Thymus (tissue), 11 donors: ENCODE measurements at regions not wholly inside any gene's neighbourhood (a gene's known extent, or its start where the extent isn't known, plus 50 kb on each side); places are given as distances from the start of the nearest gene placed in this dataset.

Experiments
- DNase-seq, 9 donors: peaks; one replicate each; pipeline ENCODE4 v3.0.0-alpha.2; 2013; ENCODE audit warnings: low spot score in 9 of 9, low read depth in 6 of 9, missing footprints in 1 of 9
- H3K27ac ChIP-seq, 2 donors: one replicate each; pipeline ENCODE4 v1.5.1; 2013; ENCODE audit warnings: control low read depth in 1 of 2, low read depth in 1 of 2, low read length in 1 of 2, mild to moderate bottlenecking in 1 of 2, moderate library complexity in 1 of 2
- H3K27me3 ChIP-seq, 2 donors: one replicate each; pipeline ENCODE4 v1.5.1; 2013; ENCODE audit warnings: low read length in 1 of 2; ENCODE audit not compliant: control insufficient read depth in 2 of 2, insufficient read depth in 1 of 2
- H3K36me3 ChIP-seq, 2 donors: one replicate each; pipeline ENCODE4 v1.5.1; 2013; ENCODE audit warnings: low read length in 1 of 2, mild to moderate bottlenecking in 1 of 2, moderate library complexity in 1 of 2; ENCODE audit not compliant: control insufficient read depth in 2 of 2, insufficient read depth in 2 of 2
- H3K4me1 ChIP-seq, 2 donors: one replicate each; pipeline ENCODE4 v1.5.1; 2013; ENCODE audit warnings: low read length in 2 of 2; ENCODE audit not compliant: control insufficient read depth in 2 of 2, insufficient read depth in 2 of 2
- H3K4me3 ChIP-seq, 2 donors: one replicate each; pipeline ENCODE4 v1.5.1; 2013; ENCODE audit warnings: low read length in 2 of 2, control low read depth in 1 of 2, mild to moderate bottlenecking in 1 of 2
- H3K9me3 ChIP-seq, 2 donors: one replicate each; pipeline ENCODE4 v1.5.1; 2013; ENCODE audit warnings: low read length in 1 of 2, mild to moderate bottlenecking in 1 of 2; ENCODE audit not compliant: control insufficient read depth in 2 of 2, insufficient read depth in 1 of 2
- WGBS: extraction: QIAGEN DNeasy Blood & Tissue Kit; methylation state at CpG from one replicate; pipeline ENCODE4 v1.1.7; 2013; 5-methylcytosine and 5-hydroxymethylcytosine counted together
- donor health status: healthy.

DNA sequence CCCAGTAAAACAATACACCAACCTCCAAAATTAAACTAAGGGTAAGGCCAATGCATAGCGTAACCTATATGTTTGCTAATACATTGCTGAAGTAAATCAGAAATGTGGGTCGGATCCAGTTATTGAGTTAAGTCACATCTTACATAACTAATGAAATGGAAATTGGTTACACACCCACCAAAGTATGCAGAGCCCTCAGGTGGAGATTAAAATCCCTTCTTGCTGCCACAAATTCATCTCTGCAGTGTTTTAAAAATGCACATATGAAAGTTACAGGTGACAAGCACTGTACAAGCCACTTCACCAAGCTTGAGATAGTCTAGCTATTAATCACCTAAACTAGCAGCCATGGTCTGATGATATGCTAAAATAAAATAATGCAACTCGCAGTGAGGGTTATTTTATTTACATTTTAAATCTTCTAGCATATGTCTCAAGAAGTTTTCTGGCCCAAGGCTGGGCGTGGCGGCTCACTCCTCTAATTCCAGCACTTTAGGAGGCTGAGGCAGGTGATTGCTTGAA, 130.6 kb downstream of the AQP9 start:
- Histone ChIP-seq H3K4me1 (peaks cover 11 to 24% of the 10 kb centered on the region in 2 donors), H3K27ac (no peak overlapping the region), H3K36me3 (no peaks in the 10 kb centered on the region), H3K27me3 (no peaks in the 10 kb centered on the region), H3K9me3 (peaks cover 0 to 12% of the 10 kb centered on the region in 2 donors), H3K4me3 (no peak overlapping the region)
- 97% methylated on average over 5 of the region's 5 CpGs for WGBS
- no peak for DNase-seq

- WGBS: 78% methylated on average over 10 of the region's 10 CpGs
- Histone ChIP-seq H3K4me3 (no peak overlapping the region), H3K4me1 (peaks cover 8 to 16% of the 10 kb centered on the region in 2 donors), H3K27ac (peak overlapping the region in 1 of 2 donors; percentile 55), H3K9me3 (peaks cover 0 to 12% of the 10 kb centered on the region in 2 donors), H3K27me3 (no peaks in the 10 kb centered on the region), H3K36me3 (no peaks in the 10 kb centered on the region)
- DNase-seq: peak; percentile 36 to 88 (median 67)
These were observed 131.6 kb downstream of the AQP9 start for GRCh38 chr15:58269455-58270414.

DNA sequence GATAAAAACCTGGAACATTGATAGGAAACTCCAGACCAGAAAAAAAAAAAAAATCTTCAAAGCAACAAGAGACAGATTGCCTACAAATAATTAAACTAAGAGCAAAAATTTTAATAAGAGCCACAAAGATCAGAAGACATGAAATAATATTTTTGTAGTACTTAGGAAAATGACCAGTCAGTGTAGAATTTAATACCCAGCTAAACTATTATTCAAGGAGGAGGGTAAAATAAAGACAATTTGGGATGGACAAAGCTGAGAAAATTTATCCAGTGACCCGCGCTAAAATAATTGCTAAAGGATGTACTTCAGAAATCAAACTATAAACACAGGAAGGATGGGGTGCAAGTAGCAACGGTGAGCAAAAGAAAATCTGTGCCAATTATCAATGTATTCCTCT, 133.2 kb downstream of the AQP9 start:
- WGBS: 96% methylated on average over 3 of the region's 3 CpGs
- H3K4me3 ChIP-seq: no peak overlapping the region

DNA sequence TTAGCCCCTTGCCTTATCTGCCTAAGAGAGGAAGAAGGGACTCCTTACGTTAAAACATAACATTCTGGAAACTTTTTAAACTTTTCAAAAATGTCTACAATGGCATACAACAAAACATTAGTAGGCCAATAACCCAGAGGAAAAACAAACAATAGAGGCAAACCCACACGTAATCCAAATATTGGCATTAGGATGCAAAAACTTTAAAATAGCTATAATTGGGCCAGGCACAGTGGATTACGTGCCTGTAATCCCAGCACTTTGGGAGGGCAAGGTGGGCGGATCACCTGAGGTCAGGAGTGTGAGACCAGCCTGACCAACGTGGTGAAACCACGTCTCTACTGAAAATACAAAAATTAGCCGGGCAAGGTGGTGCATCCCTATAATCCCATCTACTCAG, 134.9 kb downstream of the AQP9 start:
- Histone ChIP-seq H3K9me3 (peaks cover 0 to 6% of the 10 kb centered on the region in 2 donors), H3K27me3 (no peaks in the 10 kb centered on the region), H3K36me3 (no peaks in the 10 kb centered on the region), H3K4me1 (peaks cover 8 to 15% of the 10 kb centered on the region in 2 donors), H3K27ac (no peak overlapping the region), H3K4me3 (no peak overlapping the region)
- no peak for DNase-seq
- 96% methylated on average over 7 of the region's 7 CpGs for WGBS

More for the DNA sequence above, 133.2 kb downstream of the AQP9 start:
- Histone ChIP-seq H3K9me3 (peaks cover 0 to 12% of the 10 kb centered on the region in 2 donors), H3K27ac (no peak overlapping the region), H3K36me3 (no peaks in the 10 kb centered on the region), H3K4me1 (peaks cover 8 to 15% of the 10 kb centered on the region in 2 donors), H3K27me3 (no peaks in the 10 kb centered on the region)
- DNase-seq: no peak

DNA sequence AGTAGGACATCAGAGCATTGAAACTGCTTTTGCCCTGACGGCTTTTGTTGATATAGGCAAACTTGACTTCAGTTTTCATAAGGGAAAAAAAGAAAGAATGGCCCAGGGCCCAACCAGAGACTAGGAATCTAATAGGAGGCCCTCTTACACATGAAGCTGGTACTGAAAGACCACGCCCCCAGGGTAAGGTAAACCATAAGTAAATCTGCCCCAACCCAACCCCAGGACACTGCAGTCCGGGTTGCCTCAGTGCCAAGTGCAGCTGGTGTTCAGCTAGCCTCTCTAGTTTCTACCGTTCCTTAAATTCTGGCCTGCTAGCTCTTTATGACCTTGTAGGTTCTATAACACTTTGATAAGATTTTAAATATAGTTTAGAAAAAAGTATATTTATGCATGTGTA, 136.7 kb downstream of the AQP9 start:
- no peak overlapping the region for H3K27ac ChIP-seq
- H3K9me3 ChIP-seq: peaks cover 0 to 6% of the 10 kb centered on the region in 2 donors
- 86% methylated on average over 4 of the region's 4 CpGs for WGBS
- H3K4me3 ChIP-seq: no peak overlapping the region
- H3K27me3 ChIP-seq: no peaks in the 10 kb centered on the region
- DNase-seq: no peak
- H3K36me3 ChIP-seq: no peaks in the 10 kb centered on the region
- peaks cover 0 to 14% of the 10 kb centered on the region in 2 donors for H3K4me1 ChIP-seq

GRCh38 chr15:58275785-58276184, 137.6 kb downstream of the AQP9 start:
- DNase-seq: no peak
- Histone ChIP-seq H3K27me3 (no peaks in the 10 kb centered on the region), H3K36me3 (no peaks in the 10 kb centered on the region), H3K9me3 (peaks cover 0 to 6% of the 10 kb centered on the region in 2 donors), H3K4me1 (peaks cover 0 to 8% of the 10 kb centered on the region in 2 donors), H3K27ac (no peak overlapping the region), H3K4me3 (no peak overlapping the region)
- over 99% methylated on average over 3 of the region's 3 CpGs for WGBS

GRCh38 chr15:58276924-58277323, 138.7 kb downstream of the AQP9 start:
- H3K9me3 ChIP-seq: peaks cover 0 to 2% of the 10 kb centered on the region in 2 donors
- H3K27me3 ChIP-seq: no peaks in the 10 kb centered on the region
- H3K36me3 ChIP-seq: no peaks in the 10 kb centered on the region
- no peak for DNase-seq
- no peak overlapping the region for H3K27ac ChIP-seq
- peaks cover 0 to 8% of the 10 kb centered on the region in 2 donors for H3K4me1 ChIP-seq
- no peak overlapping the region for H3K4me3 ChIP-seq

GRCh38 chr15:58277333-58277732, 139.2 kb downstream of the AQP9 start:
- WGBS: 79% methylated on average over 1 of the region's 1 CpG
- Histone ChIP-seq H3K4me3 (no peak overlapping the region), H3K27ac (no peak overlapping the region), H3K4me1 (peaks cover 0 to 9% of the 10 kb centered on the region in 2 donors), H3K36me3 (no peaks in the 10 kb centered on the region), H3K27me3 (no peaks in the 10 kb centered on the region), H3K9me3 (no peaks in the 10 kb centered on the region)
- no peak for DNase-seq

DNA sequence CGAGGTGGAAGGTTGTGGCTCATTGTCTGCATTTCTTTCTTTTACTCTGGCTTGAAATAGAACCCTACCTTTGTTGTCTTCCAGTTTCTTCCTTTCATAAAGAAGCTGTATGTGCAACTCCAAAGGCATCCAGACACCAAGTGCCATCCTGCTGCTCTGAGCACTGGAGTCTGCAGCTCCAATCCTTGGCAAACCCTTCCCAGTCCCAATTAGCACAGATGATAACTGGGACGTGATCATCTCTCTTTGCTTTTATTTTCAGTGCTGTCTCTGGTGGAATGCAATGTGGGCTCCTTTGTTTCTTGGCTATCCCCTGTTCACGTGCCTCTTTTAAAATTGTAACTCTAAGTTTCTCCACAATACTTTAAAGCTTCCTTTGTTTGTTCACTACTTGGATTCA, 140.9 kb downstream of the AQP9 start:
- H3K9me3 ChIP-seq: no peaks in the 10 kb centered on the region
- H3K4me1 ChIP-seq: peaks cover 0 to 12% of the 10 kb centered on the region in 2 donors
- peak overlapping the region in 1 of 2 donors; percentile 53 for H3K27ac ChIP-seq
- H3K36me3 ChIP-seq: no peaks in the 10 kb centered on the region
- no peak for DNase-seq
- no peaks in the 10 kb centered on the region for H3K27me3 ChIP-seq
- no peak overlapping the region for H3K4me3 ChIP-seq
- WGBS: 97% methylated on average over 3 of the region's 3 CpGs
